ENCODE measurements at regions not wholly inside any gene's neighbourhood (a gene's known extent, or its start where the extent isn't known, plus 50 kb on each side); places are given as distances from the start of the nearest gene placed in this dataset.

DNA sequence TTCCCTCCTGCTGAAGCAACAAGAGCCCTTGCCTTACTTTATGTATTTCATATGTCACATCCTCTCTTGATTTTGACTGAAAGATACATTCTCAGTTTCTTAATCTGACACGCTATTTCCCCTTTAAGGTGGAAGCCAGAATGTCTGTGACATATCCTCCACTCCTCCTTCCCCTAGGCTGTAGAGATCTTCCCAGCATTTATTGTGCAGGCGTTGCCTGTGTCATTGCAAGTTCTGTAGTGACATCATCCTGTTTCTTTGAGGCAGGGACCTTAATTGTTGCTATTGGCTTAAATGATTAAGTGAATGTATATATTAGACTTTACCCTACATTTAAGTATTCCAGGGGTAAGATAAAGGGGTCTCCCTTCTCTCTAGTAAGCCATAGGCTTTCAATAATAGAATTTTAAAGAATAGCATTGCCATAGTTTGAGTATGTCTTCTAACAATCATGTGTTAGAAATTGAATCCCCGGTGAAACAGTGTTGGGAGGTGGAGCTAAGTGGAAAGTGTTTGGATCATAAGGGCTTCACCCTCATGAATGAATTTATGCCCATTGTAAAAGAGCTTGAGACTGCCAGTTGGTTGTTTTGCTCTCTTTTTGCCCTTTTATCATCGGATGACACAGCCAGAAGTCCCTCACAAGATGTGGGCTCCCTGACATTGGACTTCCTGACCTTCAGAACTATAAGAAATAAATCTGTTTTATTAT lies 189.5 kb upstream of the CDC14C start:
- H3K4me1 ChIP-seq (ENCODE audit: control insufficient read depth, low read depth, low read length): no peaks in the 10 kb centered on the region
- H3K23ac ChIP-seq (ENCODE audit: low read length): no peak overlapping the region
- H3K4me2 ChIP-seq (ENCODE audit: low read length): no peak overlapping the region
- no peak for DNase-seq
- no peaks in the 10 kb centered on the region for H3K79me2 ChIP-seq (ENCODE audit: control insufficient read depth, insufficient read depth, low read length)
- H3K18ac ChIP-seq (ENCODE audit: low read length): no peak overlapping the region
- no peaks in the 10 kb centered on the region for H3K36me3 ChIP-seq (ENCODE audit: control insufficient read depth, insufficient read depth, low read length)
- H3K4me3 ChIP-seq (ENCODE audit: low read length): no peak overlapping the region
- no peak overlapping the region for H3K9ac ChIP-seq (ENCODE audit: low read length)
- no peak overlapping the region for H2BK120ac ChIP-seq (ENCODE audit: low read depth, low read length)
- H2BK5ac ChIP-seq (ENCODE audit: low read length): no peak overlapping the region
- no peaks in the 10 kb centered on the region for H3K79me1 ChIP-seq (ENCODE audit: low read length)
- no peaks in the 10 kb centered on the region for H3K27me3 ChIP-seq (ENCODE audit: insufficient read depth, low read length, poor library complexity)
- H3K56ac ChIP-seq (ENCODE audit: low read length): no peak overlapping the region
- H3K27ac ChIP-seq (ENCODE audit: low read depth, low read length): no peak overlapping the region
- H4K8ac ChIP-seq (ENCODE audit: low read depth, low read length): no peak overlapping the region
- no peak overlapping the region for H2AK5ac ChIP-seq (ENCODE audit: low read length)
- H2BK15ac ChIP-seq (replicated peaks; ENCODE audit: low read depth): no peak overlapping the region
- no peak overlapping the region for H3K4ac ChIP-seq (ENCODE audit: low read depth, low read length)
- no CpG with 5 or more reads among the region's 4 CpGs for WGBS (ENCODE audit: extremely low coverage, insufficient coverage, low lambda C conversion rate)
- no peak overlapping the region for H4K5ac ChIP-seq (ENCODE audit: low read length)

GRCh38 chr7:48741545-48741944 lies 182.8 kb upstream of the CDC14C start:
- Histone ChIP-seq H2BK15ac (replicated peaks; ENCODE audit: low read depth) (no peak overlapping the region), H3K4me3 (ENCODE audit: low read length) (no peak overlapping the region), H3K27me3 (ENCODE audit: insufficient read depth, low read length, poor library complexity) (no peaks in the 10 kb centered on the region), H3K79me2 (ENCODE audit: control insufficient read depth, insufficient read depth, low read length) (no peaks in the 10 kb centered on the region), H3K79me1 (ENCODE audit: low read length) (no peaks in the 10 kb centered on the region), H3K27ac (ENCODE audit: low read depth, low read length) (no peak overlapping the region), H2BK120ac (ENCODE audit: low read depth, low read length) (no peak overlapping the region), H2AK5ac (ENCODE audit: low read length) (no peak overlapping the region), H3K4ac (ENCODE audit: low read depth, low read length) (no peak overlapping the region), H3K18ac (ENCODE audit: low read length) (no peak overlapping the region), H3K4me2 (ENCODE audit: low read length) (no peak overlapping the region), H4K8ac (ENCODE audit: low read depth, low read length) (no peak overlapping the region), H2BK5ac (ENCODE audit: low read length) (no peak overlapping the region), H3K56ac (ENCODE audit: low read length) (no peak overlapping the region), H3K36me3 (ENCODE audit: control insufficient read depth, insufficient read depth, low read length) (no peaks in the 10 kb centered on the region), H3K23ac (ENCODE audit: low read length) (no peak overlapping the region), H3K9ac (ENCODE audit: low read length) (no peak overlapping the region), H4K5ac (ENCODE audit: low read length) (no peak overlapping the region), H3K4me1 (ENCODE audit: control insufficient read depth, low read depth, low read length) (no peaks in the 10 kb centered on the region)
- WGBS (ENCODE audit: extremely low coverage, insufficient coverage, low lambda C conversion rate): no CpG with 5 or more reads among the region's 1 CpG
- DNase-seq: no peak

GRCh38 chr7:48742079-48742798 lies 182.1 kb upstream of the CDC14C start:
- H2BK5ac ChIP-seq (ENCODE audit: low read length): no peak overlapping the region
- H3K4me3 ChIP-seq (ENCODE audit: low read length): no peak overlapping the region
- H3K4me2 ChIP-seq (ENCODE audit: low read length): no peak overlapping the region
- no peak overlapping the region for H2AK5ac ChIP-seq (ENCODE audit: low read length)
- no peak overlapping the region for H2BK120ac ChIP-seq (ENCODE audit: low read depth, low read length)
- no peak overlapping the region for H3K23ac ChIP-seq (ENCODE audit: low read length)
- H3K79me1 ChIP-seq (ENCODE audit: low read length): no peaks in the 10 kb centered on the region
- no peaks in the 10 kb centered on the region for H3K4me1 ChIP-seq (ENCODE audit: control insufficient read depth, low read depth, low read length)
- H3K36me3 ChIP-seq (ENCODE audit: control insufficient read depth, insufficient read depth, low read length): no peaks in the 10 kb centered on the region
- H2BK15ac ChIP-seq (replicated peaks; ENCODE audit: low read depth): no peak overlapping the region
- no peak overlapping the region for H3K4ac ChIP-seq (ENCODE audit: low read depth, low read length)
- H3K27me3 ChIP-seq (ENCODE audit: insufficient read depth, low read length, poor library complexity): no peaks in the 10 kb centered on the region
- no peak overlapping the region for H3K9ac ChIP-seq (ENCODE audit: low read length)
- DNase-seq: no peak
- no peak overlapping the region for H3K18ac ChIP-seq (ENCODE audit: low read length)
- H3K27ac ChIP-seq (ENCODE audit: low read depth, low read length): no peak overlapping the region
- H3K56ac ChIP-seq (ENCODE audit: low read length): no peak overlapping the region
- no peaks in the 10 kb centered on the region for H3K79me2 ChIP-seq (ENCODE audit: control insufficient read depth, insufficient read depth, low read length)
- no peak overlapping the region for H4K8ac ChIP-seq (ENCODE audit: low read depth, low read length)
- H4K5ac ChIP-seq (ENCODE audit: low read length): no peak overlapping the region
- no CpG with 5 or more reads among the region's 3 CpGs for WGBS (ENCODE audit: extremely low coverage, insufficient coverage, low lambda C conversion rate)

- no peak overlapping the region for H4K8ac ChIP-seq (ENCODE audit: low read depth, low read length)
- no peak overlapping the region for H3K4ac ChIP-seq (ENCODE audit: low read depth, low read length)
- no peak overlapping the region for H2BK15ac ChIP-seq (replicated peaks; ENCODE audit: low read depth)
- H3K36me3 ChIP-seq (ENCODE audit: control insufficient read depth, insufficient read depth, low read length): no peaks in the 10 kb centered on the region
- no peak overlapping the region for H3K23ac ChIP-seq (ENCODE audit: low read length)
- H3K27ac ChIP-seq (ENCODE audit: low read depth, low read length): no peak overlapping the region
- H2AK5ac ChIP-seq (ENCODE audit: low read length): no peak overlapping the region
- H2BK5ac ChIP-seq (ENCODE audit: low read length): no peak overlapping the region
- H3K4me1 ChIP-seq (ENCODE audit: control insufficient read depth, low read depth, low read length): no peaks in the 10 kb centered on the region
- no peak overlapping the region for H3K56ac ChIP-seq (ENCODE audit: low read length)
- WGBS (ENCODE audit: extremely low coverage, insufficient coverage, low lambda C conversion rate): no CpG with 5 or more reads among the region's 12 CpGs
- H3K79me1 ChIP-seq (ENCODE audit: low read length): no peaks in the 10 kb centered on the region
- no peaks in the 10 kb centered on the region for H3K79me2 ChIP-seq (ENCODE audit: control insufficient read depth, insufficient read depth, low read length)
- H3K9ac ChIP-seq (ENCODE audit: low read length): no peak overlapping the region
- no peak overlapping the region for H4K5ac ChIP-seq (ENCODE audit: low read length)
- no peak overlapping the region for H3K4me2 ChIP-seq (ENCODE audit: low read length)
- H3K4me3 ChIP-seq (ENCODE audit: low read length): no peak overlapping the region
- DNase-seq: no peak
- H3K18ac ChIP-seq (ENCODE audit: low read length): no peak overlapping the region
- H2BK120ac ChIP-seq (ENCODE audit: low read depth, low read length): no peak overlapping the region
- H3K27me3 ChIP-seq (ENCODE audit: insufficient read depth, low read length, poor library complexity): no peaks in the 10 kb centered on the region
Measured at GRCh38 chr7:48748081-48748833, 176.1 kb upstream of the CDC14C start.

- Histone ChIP-seq H2BK5ac (ENCODE audit: low read length) (no peak overlapping the region), H3K36me3 (ENCODE audit: control insufficient read depth, insufficient read depth, low read length) (no peaks in the 10 kb centered on the region), H3K4me2 (ENCODE audit: low read length) (no peak overlapping the region), H4K8ac (ENCODE audit: low read depth, low read length) (no peak overlapping the region), H3K27ac (ENCODE audit: low read depth, low read length) (no peak overlapping the region), H3K18ac (ENCODE audit: low read length) (no peak overlapping the region), H3K27me3 (ENCODE audit: insufficient read depth, low read length, poor library complexity) (no peaks in the 10 kb centered on the region), H2BK120ac (ENCODE audit: low read depth, low read length) (no peak overlapping the region), H3K4me3 (ENCODE audit: low read length) (no peak overlapping the region), H3K4ac (ENCODE audit: low read depth, low read length) (no peak overlapping the region), H2AK5ac (ENCODE audit: low read length) (no peak overlapping the region), H3K4me1 (ENCODE audit: control insufficient read depth, low read depth, low read length) (no peaks in the 10 kb centered on the region), H3K9ac (ENCODE audit: low read length) (no peak overlapping the region), H4K5ac (ENCODE audit: low read length) (no peak overlapping the region), H2BK15ac (replicated peaks; ENCODE audit: low read depth) (no peak overlapping the region), H3K23ac (ENCODE audit: low read length) (no peak overlapping the region), H3K79me2 (ENCODE audit: control insufficient read depth, insufficient read depth, low read length) (no peaks in the 10 kb centered on the region), H3K56ac (ENCODE audit: low read length) (no peak overlapping the region), H3K79me1 (ENCODE audit: low read length) (no peaks in the 10 kb centered on the region)
- WGBS (ENCODE audit: extremely low coverage, insufficient coverage, low lambda C conversion rate): no CpG with 5 or more reads among the region's 3 CpGs
- DNase-seq: no peak
Measured at GRCh38 chr7:48755061-48755555, 169.2 kb upstream of the CDC14C start.
